Putamen (tissue), 1 donor: ENCODE measurements at regions not wholly inside any gene's neighbourhood (a gene's known extent, or its start where the extent isn't known, plus 50 kb on each side); places are given as distances from the start of the nearest gene placed in this dataset.

Experiments
- DNase-seq: peaks from one replicate; pipeline ENCODE4 v3.0.0-alpha.2; 2016; ENCODE audit warnings: low spot score

DNA sequence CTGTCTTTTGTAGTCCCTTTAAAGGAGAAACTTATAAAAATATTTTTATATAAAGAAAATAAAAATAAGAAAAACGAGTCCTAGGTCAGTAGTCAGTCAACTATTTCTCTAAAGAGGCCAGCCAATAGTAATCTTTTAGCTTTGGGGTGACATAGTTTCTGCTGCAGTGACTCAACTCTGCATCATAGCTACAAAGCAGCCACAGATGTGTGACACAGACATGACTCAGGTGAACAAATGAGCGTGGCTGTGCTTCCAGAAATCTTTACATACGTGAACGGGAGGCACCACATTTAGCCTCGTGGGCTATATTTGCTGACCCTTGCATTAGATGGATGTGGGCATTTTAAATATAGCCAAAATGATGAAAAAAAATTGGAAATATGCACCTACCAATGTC is 1862.5 kb upstream of the TENM3 start:
- no peak for DNase-seq

- no peak for DNase-seq
These were observed 1851.6 kb upstream of the TENM3 start for GRCh38 chr4:180391613-180392012.

DNA sequence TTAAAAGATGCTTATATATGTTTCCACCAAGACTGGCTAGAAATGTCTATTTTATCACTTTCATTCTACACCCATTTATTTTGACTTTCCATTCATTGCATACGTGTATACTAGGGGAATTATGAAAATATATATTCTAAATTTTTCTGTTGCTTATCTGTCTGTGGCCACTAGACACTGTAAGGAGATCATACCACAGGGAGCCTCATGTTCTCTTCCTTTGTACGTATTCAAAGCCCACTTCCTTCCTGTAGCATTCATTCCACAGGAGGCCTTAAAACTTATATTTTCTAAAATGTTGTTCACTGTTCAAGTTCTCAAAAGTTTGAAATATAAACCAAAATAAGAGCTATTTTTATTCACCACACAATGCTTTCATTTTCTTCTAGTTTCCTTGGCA is 1848.9 kb upstream of the TENM3 start:
- DNase-seq, result no peak

- no peak for DNase-seq
These were observed 1848.5 kb upstream of the TENM3 start for GRCh38 chr4:180394730-180395129.

DNA sequence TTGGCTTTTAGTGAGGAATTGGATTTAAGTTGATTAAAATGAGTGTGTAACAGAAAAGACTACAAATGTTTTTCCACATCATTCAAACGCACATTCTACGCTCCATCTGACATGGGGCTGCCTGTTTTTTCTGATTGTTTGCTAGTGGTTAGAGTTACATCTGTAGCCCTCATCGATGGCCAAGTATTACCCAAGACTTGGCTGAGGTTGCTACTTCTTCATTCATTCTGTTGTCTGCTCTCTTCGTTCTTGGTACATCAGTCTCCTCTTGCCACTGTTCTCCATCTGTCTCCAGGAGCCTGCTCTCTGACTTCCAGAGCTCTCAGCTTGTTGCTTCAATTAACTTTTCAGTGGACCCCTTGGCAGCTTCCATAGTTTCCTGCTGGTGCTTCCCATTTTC is 1844.6 kb upstream of the TENM3 start:
- DNase-seq, result no peak

DNA sequence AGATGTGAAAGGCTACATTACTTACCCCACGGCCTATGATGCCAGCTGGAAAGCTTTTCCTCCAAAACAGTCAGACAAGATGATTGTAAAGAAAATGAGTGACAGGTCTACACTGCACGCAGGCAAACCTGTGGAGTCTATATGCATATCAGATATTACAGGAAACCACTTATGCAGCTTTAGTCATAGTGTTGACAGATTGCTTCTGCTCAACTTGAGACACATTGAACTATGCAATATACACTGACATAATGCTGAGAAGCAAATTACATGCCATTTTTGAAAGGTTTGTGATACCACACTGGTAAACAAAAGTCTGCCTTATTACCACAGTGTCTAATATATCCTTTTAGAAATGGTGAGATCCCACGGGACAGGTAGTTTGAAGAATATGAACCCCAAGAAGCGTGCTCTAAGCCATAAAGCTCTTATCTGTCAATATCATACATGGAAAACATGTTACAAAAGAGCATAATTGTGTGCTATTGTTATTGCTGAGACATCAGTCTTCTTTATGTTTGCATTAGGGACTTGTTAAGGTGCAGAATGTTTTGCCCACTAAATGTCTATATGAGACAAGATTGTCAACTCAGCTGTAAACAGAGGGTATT is 1835.8 kb upstream of the TENM3 start:
- DNase-seq, result no peak

DNA sequence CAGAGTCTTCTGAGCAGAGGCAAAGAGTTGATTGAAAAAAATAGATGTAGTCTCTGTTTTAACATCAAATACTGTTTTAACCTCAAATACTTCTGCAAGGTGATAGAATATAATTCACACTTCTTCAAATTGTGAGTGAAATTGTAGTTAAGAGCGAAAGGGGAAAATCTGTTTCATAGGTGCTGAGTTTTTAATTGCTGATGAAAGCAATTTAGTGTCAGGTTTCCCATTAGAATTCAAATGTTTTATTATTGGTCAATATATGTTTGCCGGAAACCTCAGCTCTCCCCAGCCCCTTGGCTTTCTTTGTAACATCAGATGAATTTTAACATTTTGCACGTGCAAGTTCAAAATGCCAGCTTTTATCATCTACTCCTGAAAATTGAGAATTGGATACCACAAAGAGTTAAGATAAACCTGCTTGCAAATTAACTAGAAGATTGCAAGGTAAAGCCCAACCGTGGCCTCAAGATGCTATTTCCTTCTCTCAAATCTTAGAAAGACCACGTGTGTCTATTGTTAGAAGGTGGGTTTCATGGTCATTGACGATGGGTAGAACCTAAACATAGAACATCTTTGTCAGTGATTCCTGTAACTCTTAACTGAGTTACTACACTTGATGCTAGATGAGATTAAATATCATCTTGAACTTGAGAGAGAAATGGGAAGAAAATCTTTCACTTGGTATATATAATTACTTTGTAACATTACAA is 1824.2 kb upstream of the TENM3 start:
- no peak for DNase-seq

GRCh38 chr4:180422989-180423711 is 1820.1 kb upstream of the TENM3 start:
- no peak for DNase-seq

GRCh38 chr4:180423712-180424057 is 1819.5 kb upstream of the TENM3 start:
- no peak for DNase-seq

GRCh38 chr4:180426938-180427337 is 1816.3 kb upstream of the TENM3 start:
- no peak for DNase-seq

DNA sequence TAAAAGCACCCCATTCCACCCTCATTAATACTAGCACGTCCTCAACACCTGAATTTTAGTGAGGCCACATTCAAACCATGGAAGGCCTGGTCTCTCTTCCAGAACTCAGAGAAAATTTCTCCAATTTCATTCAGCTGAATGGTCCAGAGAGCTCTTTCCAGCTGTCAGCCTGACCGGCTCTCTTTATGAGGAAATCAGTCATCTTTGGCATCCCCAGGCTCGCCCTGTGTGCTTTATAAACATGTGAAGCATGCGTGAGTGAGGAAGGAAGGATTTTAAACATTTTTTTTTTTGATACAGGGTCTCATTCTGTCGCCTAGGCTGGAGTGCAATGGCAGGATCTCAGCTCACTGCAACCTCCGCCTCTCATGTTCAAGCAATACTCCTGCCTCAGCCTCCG is 1812.9 kb upstream of the TENM3 start:
- DNase-seq, result no peak

DNA sequence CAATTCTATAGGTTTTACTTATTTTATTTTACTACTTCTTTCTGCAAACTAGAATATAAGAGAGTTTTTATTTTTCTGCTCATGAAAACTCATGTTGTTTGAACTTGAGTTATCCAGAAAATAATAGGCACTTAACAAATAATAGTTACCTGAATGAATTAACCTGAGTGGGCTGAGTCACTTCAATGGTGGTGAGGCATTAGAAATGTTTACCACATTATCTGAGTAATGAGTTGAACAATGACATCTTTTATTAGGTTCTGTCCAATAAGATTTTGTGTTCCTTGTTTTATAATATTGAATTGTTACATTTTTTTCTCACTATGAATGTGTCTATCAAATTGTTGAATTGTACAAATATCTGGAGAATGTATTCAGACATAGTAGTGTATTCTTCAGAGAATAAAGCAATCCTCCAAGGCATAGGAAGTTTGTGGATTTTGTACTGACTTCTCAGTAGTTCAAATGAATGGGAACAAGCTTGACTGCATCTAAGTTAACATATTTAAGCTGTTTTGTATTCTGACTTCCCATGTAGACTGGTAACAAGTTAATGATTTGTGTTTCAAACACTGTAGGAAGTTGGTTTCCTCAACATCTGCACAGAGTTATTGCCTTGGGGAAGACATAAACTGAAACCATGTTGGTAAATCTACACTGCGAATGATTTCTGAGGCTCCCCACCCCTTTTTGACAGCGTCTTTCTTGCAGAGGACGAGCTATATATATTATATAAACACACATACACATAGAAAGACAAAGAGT is 1808.9 kb upstream of the TENM3 start:
- no peak for DNase-seq

- DNase-seq, result no peak
These were observed 1806.8 kb upstream of the TENM3 start for GRCh38 chr4:180436361-180436760.

DNA sequence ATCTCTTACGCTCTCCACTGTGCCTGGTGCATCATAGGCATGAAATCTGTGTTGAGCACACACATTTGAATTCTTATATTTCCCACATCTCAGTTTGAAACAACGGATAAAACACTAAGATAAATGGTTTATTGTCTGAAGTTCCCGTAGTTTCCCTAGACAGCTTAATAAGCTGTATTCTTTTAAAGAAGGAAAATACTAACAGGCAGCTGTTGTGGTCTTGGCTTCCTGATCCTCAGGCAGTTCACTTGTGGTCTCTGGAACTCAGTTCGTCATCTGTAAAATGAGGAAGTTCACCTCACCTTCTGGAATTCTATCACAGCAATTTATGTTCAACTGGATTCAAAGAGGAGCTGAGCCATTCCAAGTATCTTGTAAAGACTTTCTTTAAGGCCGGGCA is 1805.6 kb upstream of the TENM3 start:
- DNase-seq, result no peak

DNA sequence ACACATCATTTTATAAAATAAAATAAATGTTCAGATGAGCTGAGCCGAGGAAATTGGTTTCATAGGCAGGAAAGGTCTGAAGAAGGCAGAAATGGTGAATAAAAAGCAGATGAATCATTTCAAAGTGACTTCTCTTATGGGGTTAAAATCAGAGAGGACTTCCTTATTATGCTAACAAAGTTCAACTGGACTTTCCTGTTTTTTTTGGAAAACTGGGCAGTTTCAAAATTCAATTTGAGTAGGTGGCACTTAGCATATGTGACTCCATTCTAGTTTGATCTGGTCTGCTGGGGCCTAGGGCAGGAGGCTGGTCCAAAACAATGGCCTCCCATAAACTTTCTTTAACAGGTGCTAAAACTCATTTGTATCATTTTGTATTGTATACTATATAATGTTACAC is 1794.9 kb upstream of the TENM3 start:
- no peak for DNase-seq

- no peak for DNase-seq
These were observed 1793.7 kb upstream of the TENM3 start for GRCh38 chr4:180449395-180449956.

DNA sequence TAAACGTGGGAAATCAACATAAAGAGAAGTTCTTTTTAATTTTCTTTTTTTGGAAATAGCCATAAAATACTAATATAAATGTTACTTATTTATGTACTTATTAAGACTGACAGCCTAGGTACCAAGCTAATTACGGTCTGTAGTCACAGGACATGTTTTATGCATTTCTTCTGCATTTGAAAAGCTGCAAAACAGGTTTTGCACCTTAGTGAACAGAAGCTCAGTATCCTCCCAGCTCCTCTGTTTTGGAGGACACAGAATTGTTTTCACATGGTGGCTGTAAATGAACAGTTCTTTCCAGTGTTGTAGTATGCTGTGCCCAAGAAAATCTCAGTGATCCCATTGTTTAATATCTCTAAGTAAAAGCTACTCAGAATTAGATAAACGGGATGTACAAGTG is 1788.0 kb upstream of the TENM3 start:
- no peak for DNase-seq

- no peak for DNase-seq
These were observed 1786.3 kb upstream of the TENM3 start for GRCh38 chr4:180456928-180457327.

DNA sequence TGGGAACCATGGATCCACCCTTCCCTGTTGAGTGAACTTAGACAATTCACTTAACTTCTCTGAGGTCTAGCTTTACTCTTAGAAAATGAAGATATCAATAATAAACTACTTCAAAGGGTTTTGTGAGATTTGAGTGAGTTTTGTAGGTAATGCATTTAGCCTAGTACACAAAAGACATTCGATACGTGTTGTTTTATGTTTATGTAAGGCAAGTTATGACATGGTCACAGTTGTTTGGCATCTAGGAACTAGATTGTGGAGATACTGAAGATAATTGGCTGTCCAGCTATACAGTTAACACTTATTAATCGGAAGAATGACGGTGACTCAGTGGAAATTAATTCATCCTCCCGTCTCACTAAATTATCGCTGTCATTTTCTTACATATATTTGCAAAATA is 1781.1 kb upstream of the TENM3 start:
- DNase-seq, result no peak

DNA sequence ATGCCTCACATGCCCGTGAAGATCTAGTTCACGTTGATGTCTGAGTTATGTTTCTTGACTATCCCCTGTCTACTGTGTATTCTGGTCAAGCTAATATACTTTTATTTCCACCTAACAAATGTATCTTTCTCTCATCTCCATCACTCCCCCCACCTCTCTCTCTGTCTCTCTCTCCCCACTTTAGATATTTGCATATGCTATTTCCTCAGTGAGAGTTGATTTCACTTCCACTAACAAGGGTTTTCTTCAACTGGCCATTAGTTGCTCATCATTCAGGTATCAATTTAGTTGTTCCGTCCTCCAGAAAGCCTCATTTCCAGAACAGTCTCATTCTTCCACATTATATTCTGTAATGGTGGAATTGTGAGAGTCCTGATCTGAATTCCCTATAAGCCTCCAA is 1777.8 kb upstream of the TENM3 start:
- no peak for DNase-seq

DNA sequence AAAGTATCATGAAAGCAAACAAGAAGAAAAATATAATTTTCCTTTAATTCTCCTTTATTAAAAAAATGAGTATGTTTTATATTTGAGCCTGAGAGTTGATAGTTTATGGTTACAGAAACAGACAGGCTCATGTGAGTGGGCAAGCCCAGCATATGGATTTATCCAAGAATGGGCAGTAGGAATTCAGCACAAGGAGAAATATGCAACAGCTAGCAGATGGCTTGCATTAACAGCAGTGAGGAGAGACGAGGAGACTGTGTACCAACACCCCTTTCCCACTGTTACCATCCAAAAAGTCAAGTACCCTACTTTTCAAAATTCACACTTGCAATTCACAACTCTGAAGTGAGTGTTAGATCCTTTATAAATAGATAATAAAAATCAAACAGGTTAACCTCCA is 1760.2 kb upstream of the TENM3 start:
- no peak for DNase-seq

DNA sequence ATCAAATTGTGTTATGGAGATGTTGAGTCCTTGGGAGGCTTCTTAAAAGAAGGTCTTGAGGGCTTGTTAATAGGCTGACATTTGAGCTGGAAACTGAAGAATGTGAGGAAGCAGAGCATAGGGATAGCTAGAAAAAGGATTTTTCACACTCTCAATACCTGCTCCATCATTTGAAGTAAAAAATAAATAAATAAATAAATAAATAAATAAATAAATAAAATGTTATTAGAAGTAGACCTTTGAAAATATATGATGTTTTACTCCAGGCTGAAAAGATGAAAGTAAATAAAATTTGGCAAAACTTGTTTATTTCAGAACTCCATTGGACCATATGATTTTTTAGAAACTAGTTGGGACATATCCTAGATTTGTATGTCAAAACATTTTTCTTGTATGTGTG is 1757.8 kb upstream of the TENM3 start:
- DNase-seq, result no peak

DNA sequence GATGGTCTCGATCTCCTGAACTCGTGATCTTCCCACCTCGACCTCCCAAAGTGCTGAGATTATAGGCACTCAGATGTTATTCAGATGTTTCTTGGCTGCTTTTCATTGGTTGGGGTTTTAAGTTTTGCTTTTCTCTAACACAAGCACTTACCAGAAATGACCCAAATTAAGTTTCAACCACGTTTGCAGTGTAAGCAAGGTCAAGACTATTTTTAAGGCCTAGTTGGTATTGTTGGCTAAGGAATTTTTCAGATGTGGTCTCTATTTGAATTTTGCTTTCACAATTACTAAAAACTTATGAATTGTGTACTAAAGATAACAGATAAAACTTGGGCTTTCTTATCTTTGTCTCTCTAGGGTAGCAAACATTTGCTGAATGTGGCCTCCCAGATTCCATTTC is 1756.9 kb upstream of the TENM3 start:
- DNase-seq, result no peak
